Fibroblast of lung (primary cell): ENCODE measurements at regions not wholly inside any gene's neighbourhood (a gene's known extent, or its start where the extent isn't known, plus 50 kb on each side); places are given as distances from the start of the nearest gene placed in this dataset.

Source experiments
- DNase-seq, 2 donors: peaks; one replicate each; pipeline versions ENCODE4 v3.0.0 to v3.0.0-alpha.2; 2010; ENCODE audit warnings: low read depth in 2 of 2
- H2AFZ ChIP-seq: 2 replicates; pipeline ENCODE4 v1.5.1; 2012; ENCODE audit warnings: low read length, control low read depth, inconsistent platforms
- H3K27ac ChIP-seq: 2 replicates; pipeline ENCODE4 v1.5.1; 2011; ENCODE audit warnings: low read length, control low read depth; ENCODE audit not compliant: insufficient read depth
- H3K27me3 ChIP-seq: 2 replicates; pipeline ENCODE4 v1.5.1; 2011; ENCODE audit warnings: mild to moderate bottlenecking, low read length; ENCODE audit not compliant: control insufficient read depth, insufficient read depth
- H3K36me3 ChIP-seq: 2 replicates; pipeline ENCODE4 v1.5.1; 2011; ENCODE audit warnings: low read length; ENCODE audit not compliant: control insufficient read depth, insufficient read depth
- H3K4me1 ChIP-seq: 2 replicates; pipeline ENCODE4 v1.5.1; 2011; ENCODE audit warnings: low read length; ENCODE audit not compliant: control insufficient read depth, insufficient read depth; ENCODE audit errors: extremely low read depth
- H3K4me2 ChIP-seq: 2 replicates; pipeline ENCODE4 v1.5.1; 2011; ENCODE audit warnings: low read length, control low read depth; ENCODE audit not compliant: insufficient read depth; ENCODE audit errors: extremely low read depth
- H3K4me3 ChIP-seq, 4 experiments: fragments of 200-600 bp in 1 of 4; sonication (generic) in 1 of 4; replicated peaks in 1 of 4; 2 replicates each; pipeline ENCODE4 v1.5.1; 2011 to 2016; ENCODE audit warnings: low read length in 4 of 4, low read depth in 3 of 4, mild to moderate bottlenecking in 3 of 4, control low read depth in 2 of 4, inconsistent platforms in 1 of 4, mixed read lengths in 1 of 4; ENCODE audit not compliant: insufficient read depth in 1 of 4; ENCODE audit errors: control extremely low read depth in 1 of 4
- H3K79me2 ChIP-seq: 2 replicates; pipeline ENCODE4 v1.5.1; 2012; ENCODE audit warnings: mild to moderate bottlenecking, low read length, inconsistent platforms; ENCODE audit not compliant: control insufficient read depth, insufficient read depth
- H3K9ac ChIP-seq: 2 replicates; pipeline ENCODE4 v1.5.1; 2011; ENCODE audit warnings: mild to moderate bottlenecking, low read length, control low read depth; ENCODE audit not compliant: insufficient read depth
- H3K9me3 ChIP-seq: 2 replicates; pipeline ENCODE4 v1.5.1; 2012; ENCODE audit warnings: low read depth, low read length; ENCODE audit not compliant: control insufficient read depth, insufficient read depth
- H4K20me1 ChIP-seq: 2 replicates; pipeline ENCODE4 v1.5.1; 2011; ENCODE audit warnings: low read length; ENCODE audit not compliant: control insufficient read depth, insufficient read depth; ENCODE audit errors: extremely low read depth
- CTCF ChIP-seq, 2 donors: IDR thresholded peaks in 1 of 2; conservative IDR thresholded peaks in 1 of 2; 1 replicate in 1 of 2; 2 replicates in 1 of 2; pipeline ENCODE4 v1.5.1; 2011 to 2012; ENCODE audit warnings: low read length in 2 of 2, control low read depth in 1 of 2, inconsistent platforms in 1 of 2, low read depth in 1 of 2, mild to moderate bottlenecking in 1 of 2
- EZH2 ChIP-seq: IDR thresholded peaks from 2 replicates; pipeline ENCODE4 v1.5.1; 2012; ENCODE audit warnings: low read length, control low read depth, mild to moderate bottlenecking; ENCODE audit errors: missing control alignments

- DNase-seq, result peak in 1 of 2 donors; percentile 19
- Histone ChIP-seq H3K9me3 (no peaks in the 10 kb centered on the region), H3K4me3 (no peak overlapping the region), H2AFZ (no peak overlapping the region), H4K20me1 (no peaks in the 10 kb centered on the region), H3K4me2 (no peak overlapping the region), H3K9ac (no peak overlapping the region), H3K27me3 (no peaks in the 10 kb centered on the region), H3K36me3 (no peaks in the 10 kb centered on the region), H3K79me2 (no peaks in the 10 kb centered on the region), H3K27ac (no peak overlapping the region), H3K4me1 (no peaks in the 10 kb centered on the region)
- TF ChIP-seq EZH2, result no peak
These were observed 153.7 kb upstream of the PRDM1 start for GRCh38 chr6:105932440-105932839.

- Histone ChIP-seq H3K4me1 (no peaks in the 10 kb centered on the region), H3K36me3 (no peaks in the 10 kb centered on the region), H3K9me3 (no peaks in the 10 kb centered on the region), H3K27me3 (no peaks in the 10 kb centered on the region), H3K4me3 (no peak overlapping the region), H3K4me2 (no peak overlapping the region), H2AFZ (no peak overlapping the region), H3K79me2 (no peaks in the 10 kb centered on the region), H3K9ac (no peak overlapping the region), H3K27ac (no peak overlapping the region), H4K20me1 (no peaks in the 10 kb centered on the region)
- no peak for DNase-seq
- TF ChIP-seq EZH2, result no peak
- no peak for TF ChIP-seq CTCF (conservative IDR thresholded peaks at IDR 0.05 in 1 of 2, IDR thresholded peaks at IDR 0.05 in 1 of 2; ENCODE audit: low read depth in 1 of 2, low read length in 2 of 2)
These were observed 156.5 kb upstream of the PRDM1 start for GRCh38 chr6:105929626-105930025.

GRCh38 chr6:105926318-105926717 is 159.8 kb upstream of the PRDM1 start:
- no peaks in the 10 kb centered on the region for H3K36me3 ChIP-seq
- no peak for TF ChIP-seq EZH2
- no peak for TF ChIP-seq CTCF (conservative IDR thresholded peaks at IDR 0.05 in 1 of 2, IDR thresholded peaks at IDR 0.05 in 1 of 2; ENCODE audit: low read depth in 1 of 2, low read length in 2 of 2)
- H3K9ac ChIP-seq, result no peak overlapping the region
- no peaks in the 10 kb centered on the region for H3K9me3 ChIP-seq
- H3K4me1 ChIP-seq, result no peaks in the 10 kb centered on the region
- H3K27ac ChIP-seq, result no peak overlapping the region
- no peaks in the 10 kb centered on the region for H4K20me1 ChIP-seq
- no peaks in the 10 kb centered on the region for H3K27me3 ChIP-seq
- H2AFZ ChIP-seq, result no peak overlapping the region
- no peaks in the 10 kb centered on the region for H3K79me2 ChIP-seq
- DNase-seq, result no peak
- no peak overlapping the region for H3K4me3 ChIP-seq
- no peak overlapping the region for H3K4me2 ChIP-seq

- TF ChIP-seq EZH2 (no peak), CTCF (conservative IDR thresholded peaks at IDR 0.05 in 1 of 2, IDR thresholded peaks at IDR 0.05 in 1 of 2; ENCODE audit: low read depth in 1 of 2, low read length in 2 of 2) (no peak)
- no peaks in the 10 kb centered on the region for H3K9me3 ChIP-seq
These were observed 160.4 kb upstream of the PRDM1 start for GRCh38 chr6:105925706-105926105.

More at GRCh38 chr6:105925706-105926105, 160.4 kb upstream of the PRDM1 start:
- Histone ChIP-seq H3K4me1 (no peaks in the 10 kb centered on the region), H3K4me2 (no peak overlapping the region), H3K79me2 (no peaks in the 10 kb centered on the region), H3K4me3 (no peak overlapping the region), H4K20me1 (no peaks in the 10 kb centered on the region), H3K27ac (no peak overlapping the region), H2AFZ (no peak overlapping the region), H3K27me3 (no peaks in the 10 kb centered on the region), H3K9ac (no peak overlapping the region), H3K36me3 (no peaks in the 10 kb centered on the region)
- DNase-seq, result no peak
